MM.1S (cell line): ENCODE measurements at regions not wholly inside any gene's neighbourhood (a gene's known extent, or its start where the extent isn't known, plus 50 kb on each side); places are given as distances from the start of the nearest gene placed in this dataset.

Experiments used
- EZH2 ChIP-seq: fragments of 300-600 bp; sonication (generic); optimal IDR thresholded peaks from 2 replicates; pipeline ENCODE3; 2017; ENCODE audit warnings: low read depth, mild to moderate bottlenecking, antibody characterized with exemption, low read length, mixed read lengths
- EZH2phosphoT487 ChIP-seq: fragments of 300-600 bp; sonication (generic); IDR thresholded peaks from 2 replicates; pipeline ENCODE4 v1.6.1; 2018; ENCODE audit warnings: antibody characterized with exemption, low read length
- TF ChIP-seq, protein P1 (sequence below): fragments of 300-600 bp; sonication (generic); IDR thresholded peaks from 2 replicates; pipeline ENCODE4 v1.5.1; 2016; ENCODE audit warnings: antibody characterized with exemption, low read length, mixed read lengths

DNA sequence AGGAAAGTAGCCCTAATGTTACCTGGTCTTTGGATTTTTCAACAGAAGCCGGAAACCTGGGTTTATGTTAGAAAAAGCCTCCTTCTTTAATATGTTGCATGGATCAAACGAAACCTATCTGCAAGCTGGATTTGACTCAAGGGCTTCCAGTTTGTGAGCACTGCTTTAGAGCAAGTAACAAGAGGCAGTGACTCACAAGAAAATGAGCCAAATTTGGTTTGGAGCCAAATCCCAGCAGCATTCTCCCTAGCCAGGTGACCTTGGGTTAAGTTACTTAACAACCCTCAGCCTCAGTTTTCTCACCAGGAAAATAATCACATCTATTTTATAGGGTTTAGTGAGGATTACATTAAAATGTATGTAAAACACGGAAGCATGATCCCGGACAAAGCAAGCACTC, 215.2 kb upstream of the PRICKLE2 start:
- TF ChIP-seq, protein P1, sequence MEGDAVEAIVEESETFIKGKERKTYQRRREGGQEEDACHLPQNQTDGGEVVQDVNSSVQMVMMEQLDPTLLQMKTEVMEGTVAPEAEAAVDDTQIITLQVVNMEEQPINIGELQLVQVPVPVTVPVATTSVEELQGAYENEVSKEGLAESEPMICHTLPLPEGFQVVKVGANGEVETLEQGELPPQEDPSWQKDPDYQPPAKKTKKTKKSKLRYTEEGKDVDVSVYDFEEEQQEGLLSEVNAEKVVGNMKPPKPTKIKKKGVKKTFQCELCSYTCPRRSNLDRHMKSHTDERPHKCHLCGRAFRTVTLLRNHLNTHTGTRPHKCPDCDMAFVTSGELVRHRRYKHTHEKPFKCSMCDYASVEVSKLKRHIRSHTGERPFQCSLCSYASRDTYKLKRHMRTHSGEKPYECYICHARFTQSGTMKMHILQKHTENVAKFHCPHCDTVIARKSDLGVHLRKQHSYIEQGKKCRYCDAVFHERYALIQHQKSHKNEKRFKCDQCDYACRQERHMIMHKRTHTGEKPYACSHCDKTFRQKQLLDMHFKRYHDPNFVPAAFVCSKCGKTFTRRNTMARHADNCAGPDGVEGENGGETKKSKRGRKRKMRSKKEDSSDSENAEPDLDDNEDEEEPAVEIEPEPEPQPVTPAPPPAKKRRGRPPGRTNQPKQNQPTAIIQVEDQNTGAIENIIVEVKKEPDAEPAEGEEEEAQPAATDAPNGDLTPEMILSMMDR, result no peak
- TF ChIP-seq EZH2, result no peak
- TF ChIP-seq EZH2phosphoT487, result no peak
